Ovary (tissue), 3 donors: ENCODE measurements at regions not wholly inside any gene's neighbourhood (a gene's known extent, or its start where the extent isn't known, plus 50 kb on each side); places are given as distances from the start of the nearest gene placed in this dataset.

Experiments
- EP300 ChIP-seq: sonication (generic); formaldehyde crosslinking; IDR thresholded peaks from one replicate; pipeline ENCODE4 v1.6.1; 2017; ENCODE audit warnings: antibody characterized with exemption
- POLR2A ChIP-seq: fragments of 450-650 bp; IDR thresholded peaks from one replicate; pipeline ENCODE4 v1.6.1; 2017; ENCODE audit warnings: antibody characterized with exemption, mild to moderate bottlenecking, moderate library complexity
- TF ChIP-seq, protein P1 (sequence below), 3 donors: fragments of 450-650 bp in 2 of 3; fragments of 200-600 bp in 1 of 3; IDR thresholded peaks; one replicate each; pipeline versions ENCODE4 v1.5.1 to v1.8.0; 2016 to 2022; ENCODE audit warnings: antibody characterized with exemption in 3 of 3, mild to moderate bottlenecking in 1 of 3
- donor health status: DM: no; HTN: no; CAD: no.

DNA sequence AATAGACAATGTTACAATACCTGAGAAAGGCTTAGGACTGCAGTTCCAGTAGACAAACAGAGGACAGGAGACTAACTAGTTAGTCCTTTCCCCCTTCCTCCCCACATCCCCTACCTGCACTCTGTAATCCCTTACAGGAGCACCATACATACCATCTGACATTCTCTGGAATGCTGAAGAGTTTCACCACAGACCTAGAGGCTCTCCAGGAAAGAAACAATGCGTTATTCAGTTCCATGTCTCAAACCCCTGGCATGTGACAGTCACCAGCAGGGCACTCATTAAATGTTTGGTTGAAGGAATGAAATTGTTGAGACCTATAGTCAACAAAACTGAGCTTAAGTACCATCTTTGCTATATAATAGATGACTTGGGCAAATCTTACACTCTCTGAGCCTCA, 100.2 kb upstream of the USP38 start:
- TF ChIP-seq POLR2A (no peak), EP300 (no peak)
- TF ChIP-seq, protein P1, sequence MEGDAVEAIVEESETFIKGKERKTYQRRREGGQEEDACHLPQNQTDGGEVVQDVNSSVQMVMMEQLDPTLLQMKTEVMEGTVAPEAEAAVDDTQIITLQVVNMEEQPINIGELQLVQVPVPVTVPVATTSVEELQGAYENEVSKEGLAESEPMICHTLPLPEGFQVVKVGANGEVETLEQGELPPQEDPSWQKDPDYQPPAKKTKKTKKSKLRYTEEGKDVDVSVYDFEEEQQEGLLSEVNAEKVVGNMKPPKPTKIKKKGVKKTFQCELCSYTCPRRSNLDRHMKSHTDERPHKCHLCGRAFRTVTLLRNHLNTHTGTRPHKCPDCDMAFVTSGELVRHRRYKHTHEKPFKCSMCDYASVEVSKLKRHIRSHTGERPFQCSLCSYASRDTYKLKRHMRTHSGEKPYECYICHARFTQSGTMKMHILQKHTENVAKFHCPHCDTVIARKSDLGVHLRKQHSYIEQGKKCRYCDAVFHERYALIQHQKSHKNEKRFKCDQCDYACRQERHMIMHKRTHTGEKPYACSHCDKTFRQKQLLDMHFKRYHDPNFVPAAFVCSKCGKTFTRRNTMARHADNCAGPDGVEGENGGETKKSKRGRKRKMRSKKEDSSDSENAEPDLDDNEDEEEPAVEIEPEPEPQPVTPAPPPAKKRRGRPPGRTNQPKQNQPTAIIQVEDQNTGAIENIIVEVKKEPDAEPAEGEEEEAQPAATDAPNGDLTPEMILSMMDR (IDR thresholded peaks at IDR 0.05), result no peak
